Gastroesophageal sphincter (tissue), 2 donors: ENCODE measurements at regions not wholly inside any gene's neighbourhood (a gene's known extent, or its start where the extent isn't known, plus 50 kb on each side); places are given as distances from the start of the nearest gene placed in this dataset.

Source experiments
- POLR2A ChIP-seq, 2 donors: fragments of 450-650 bp; IDR thresholded peaks; one replicate each; pipeline ENCODE4 v1.6.1; 2017; ENCODE audit warnings: antibody characterized with exemption in 2 of 2, mild to moderate bottlenecking in 2 of 2, moderate library complexity in 1 of 2
- POLR2AphosphoS5 ChIP-seq: sonication (generic); formaldehyde crosslinking; IDR thresholded peaks from one replicate; pipeline ENCODE4 v1.6.1; 2017; ENCODE audit warnings: antibody characterized with exemption

- TF ChIP-seq POLR2A (IDR thresholded peaks at IDR 0.05) (no peak), POLR2AphosphoS5 (no peak)
Measured at GRCh38 chr9:126030716-126031115, 283.5 kb downstream of the PBX3 start.
